H1 (cell line): ENCODE measurements at regions not wholly inside any gene's neighbourhood (a gene's known extent, or its start where the extent isn't known, plus 50 kb on each side); places are given as distances from the start of the nearest gene placed in this dataset.

Experiments used
- CTCF ChIA-PET: fragments of 300-600 bp; sonication (Branson Sonifier 250); formaldehyde crosslinking; loops from one replicate; lab custom pipeline; 2021; ENCODE audit not compliant: partially characterized antibody; lab: Charles Lee
- POLR2A ChIA-PET: fragments of 300-600 bp; sonication (Branson Sonifier 250); formaldehyde crosslinking; loops from one replicate; lab custom pipeline; 2021; ENCODE audit warnings: inconsistent platforms; ENCODE audit not compliant: partially characterized antibody; lab: Charles Lee
- DNase-seq, 2 experiments: peaks; one replicate each; pipeline versions ENCODE4 v3.0.0 to v3.0.0-alpha.2; 2010 to 2022; ENCODE audit warnings: low spot score in 2 of 2, low read depth in 1 of 2, mixed read lengths in 1 of 2
- FAIRE-seq: peaks from 2 replicates; lab custom pipeline; 2011; peaks lifted over from hg19 to GRCh38; lab: Jason Lieb, UNC
- H2AFZ ChIP-seq: 2 replicates; pipeline ENCODE4 v1.8.1; 2012; ENCODE audit warnings: low read length, inconsistent platforms
- H2AK5ac ChIP-seq: 2 replicates; pipeline ENCODE4 v1.6.1; 2013; ENCODE audit warnings: low read depth, low read length
- H2BK120ac ChIP-seq: replicated peaks from 2 replicates; pipeline ENCODE3; 2013; ENCODE audit warnings: low read depth, low read length, inconsistent platforms
- H2BK12ac ChIP-seq: 2 replicates; pipeline ENCODE4 v1.6.1; 2013; ENCODE audit warnings: low read depth, low read length
- H2BK15ac ChIP-seq: 2 replicates; pipeline ENCODE4 v1.6.1; 2013; ENCODE audit warnings: low read length
- H2BK20ac ChIP-seq: 2 replicates; pipeline ENCODE4 v1.6.1; 2013; ENCODE audit warnings: low read length
- H2BK5ac ChIP-seq: 2 replicates; pipeline ENCODE4 v1.6.1; 2013; ENCODE audit warnings: low read depth, low read length
- H3K14ac ChIP-seq: 2 replicates; pipeline ENCODE4 v1.6.1; 2013; ENCODE audit warnings: inconsistent platforms; ENCODE audit not compliant: insufficient read length
- H3K18ac ChIP-seq: 2 replicates; pipeline ENCODE4 v1.6.1; 2013; ENCODE audit warnings: low read length; ENCODE audit errors: extremely low read depth
- H3K23ac ChIP-seq: 2 replicates; pipeline ENCODE4 v1.6.1; 2013; ENCODE audit warnings: inconsistent platforms; ENCODE audit not compliant: insufficient read length
- H3K23me2 ChIP-seq: 2 replicates; pipeline ENCODE4 v1.6.1; 2013; ENCODE audit warnings: low read depth, low read length
- H3K27ac ChIP-seq: 2 replicates; pipeline ENCODE4 v1.6.1; 2011; ENCODE audit warnings: low read depth, low read length, inconsistent platforms
- H3K27me3 ChIP-seq, 4 experiments: replicated peaks in 1 of 4; 1 replicate in 1 of 4; 2 replicates in 3 of 4; pipeline versions ENCODE4 v1.6.1 to v1.8.1; 2011 to 2013; ENCODE audit warnings: low read length in 3 of 4, mild to moderate bottlenecking in 3 of 4, inconsistent platforms in 2 of 4, mixed read lengths in 2 of 4, moderate library complexity in 1 of 4; ENCODE audit not compliant: control insufficient read depth in 3 of 4, insufficient read depth in 3 of 4; ENCODE audit errors: extremely low read depth in 1 of 4
- H3K36me3 ChIP-seq, 4 experiments: 2 replicates each; pipeline versions ENCODE4 v1.6.1 to v1.8.1; 2011 to 2013; ENCODE audit warnings: mild to moderate bottlenecking in 4 of 4, low read length in 3 of 4, moderate library complexity in 2 of 4, control low read depth in 1 of 4, inconsistent platforms in 1 of 4; ENCODE audit not compliant: insufficient read depth in 4 of 4, control insufficient read depth in 2 of 4
- H3K4ac ChIP-seq: replicated peaks from 2 replicates; pipeline ENCODE3; 2013; ENCODE audit warnings: low read length, low read depth, mixed read lengths, inconsistent platforms; ENCODE audit not compliant: insufficient read length
- H3K4me1 ChIP-seq, 4 experiments: replicated peaks in 1 of 4; 1 replicate in 1 of 4; 2 replicates in 3 of 4; pipeline versions ENCODE4 v1.6.1 to v1.8.1; 2011 to 2013; ENCODE audit warnings: low read length in 3 of 4, inconsistent platforms in 2 of 4, mixed read lengths in 1 of 4; ENCODE audit not compliant: insufficient read depth in 4 of 4, control insufficient read depth in 3 of 4
- H3K4me2 ChIP-seq, 2 experiments: 2 replicates each; pipeline versions ENCODE4 v1.6.1 to v1.8.1; 2011 to 2013; ENCODE audit warnings: low read depth in 2 of 2, low read length in 2 of 2, control low read depth in 1 of 2, inconsistent platforms in 1 of 2, mild to moderate bottlenecking in 1 of 2; ENCODE audit not compliant: insufficient read depth in 1 of 2
- H3K4me3 ChIP-seq, 4 experiments: fragments of 200-600, 300-600 bp in 1 of 4; sonication (generic), shearing (Covaris generic), sonication (Bioruptor Twin) in 1 of 4; 2 replicates each; pipeline versions ENCODE4 v1.5.1 to v1.8.1; 2011 to 2016; ENCODE audit warnings: low read length in 4 of 4, low read depth in 3 of 4, control low read depth in 2 of 4, inconsistent platforms in 2 of 4, mild to moderate bottlenecking in 2 of 4, mixed read lengths in 1 of 4, moderate library complexity in 1 of 4; ENCODE audit not compliant: insufficient read depth in 2 of 4; ENCODE audit errors: extremely low read depth in 1 of 4
- H3K56ac ChIP-seq: replicated peaks from 2 replicates; pipeline ENCODE3; 2013; ENCODE audit warnings: low read depth, mild to moderate bottlenecking, mixed read lengths, low read length, inconsistent platforms; ENCODE audit not compliant: insufficient read length
- H3K79me1 ChIP-seq: 2 replicates; pipeline ENCODE4 v1.6.1; 2013; ENCODE audit warnings: low read depth, low read length, control low read depth
- H3K79me2 ChIP-seq, 2 experiments: 2 replicates each; pipeline versions ENCODE4 v1.6.1 to v1.8.1; 2012 to 2013; ENCODE audit warnings: low read length in 2 of 2, mild to moderate bottlenecking in 2 of 2, inconsistent platforms in 1 of 2; ENCODE audit not compliant: insufficient read depth in 2 of 2, control insufficient read depth in 1 of 2
- H3K9ac ChIP-seq, 4 experiments: replicated peaks in 1 of 4; 1 replicate in 1 of 4; 2 replicates in 3 of 4; pipeline versions ENCODE4 v1.6.1 to v1.8.1; 2011 to 2013; ENCODE audit warnings: low read depth in 3 of 4, low read length in 3 of 4, control low read depth in 2 of 4, mild to moderate bottlenecking in 2 of 4, moderate library complexity in 2 of 4, inconsistent platforms in 1 of 4; ENCODE audit errors: extremely low read depth in 1 of 4
- H3K9me3 ChIP-seq, 2 experiments: 2 replicates each; pipeline versions ENCODE4 v1.6.1 to v1.8.1; 2012 to 2013; ENCODE audit warnings: mild to moderate bottlenecking in 2 of 2, moderate library complexity in 2 of 2, control low read depth in 1 of 2, inconsistent platforms in 1 of 2, low read depth in 1 of 2, low read length in 1 of 2, mixed read lengths in 1 of 2; ENCODE audit not compliant: insufficient read depth in 2 of 2
- H4K20me1 ChIP-seq, 2 experiments: replicated peaks in 1 of 2; 2 replicates each; pipeline versions ENCODE3 to v1.8.1; 2011 to 2013; ENCODE audit warnings: inconsistent platforms in 2 of 2, low read length in 2 of 2, mild to moderate bottlenecking in 1 of 2; ENCODE audit not compliant: insufficient read depth in 2 of 2, control insufficient read depth in 1 of 2
- H4K5ac ChIP-seq: 2 replicates; pipeline ENCODE4 v1.6.1; 2013; ENCODE audit warnings: low read length, low read depth, mixed read lengths, inconsistent platforms; ENCODE audit not compliant: insufficient read length
- H4K8ac ChIP-seq: 2 replicates; pipeline ENCODE4 v1.8.0; 2013; ENCODE audit warnings: mild to moderate bottlenecking, moderate library complexity, low read length, inconsistent platforms; ENCODE audit not compliant: insufficient read depth; ENCODE audit errors: extremely low read depth
- H4K91ac ChIP-seq: replicated peaks from 2 replicates; pipeline ENCODE3; 2013; ENCODE audit warnings: low read length, mixed read lengths, inconsistent platforms; ENCODE audit not compliant: insufficient read length
- EP300 ChIP-seq, 2 experiments: IDR thresholded peaks; 1 replicate in 1 of 2; 2 replicates in 1 of 2; pipeline ENCODE4 v1.6.1; 2011 to 2012; ENCODE audit warnings: low read depth in 2 of 2, low read length in 2 of 2, mild to moderate bottlenecking in 2 of 2, borderline replicate concordance in 1 of 2, inconsistent platforms in 1 of 2, moderate library complexity in 1 of 2
- RNF2 ChIP-seq: fragments of 200-900, 300-1000 bp; sonication (generic); IDR thresholded peaks from 2 replicates; pipeline ENCODE4 v1.7.1; 2016; ENCODE audit warnings: borderline replicate concordance, low read depth, mild to moderate bottlenecking, antibody characterized with exemption, low read length; ENCODE audit not compliant: poor library complexity, severe bottlenecking; ENCODE audit errors: missing control alignments
- TEAD4 ChIP-seq: IDR thresholded peaks from 2 replicates; pipeline ENCODE4 v1.6.1; 2012; ENCODE audit warnings: low read depth, low read length, inconsistent platforms, mixed read lengths
- WGBS, 2 experiments: shearing (Covaris generic) in 1 of 2; methylation state at CpG; one replicate each; pipeline versions ENCODE4 v1.1.6 to v1.1.7; 2013 to 2015; ENCODE audit warnings: low lambda C conversion rate in 2 of 2, mixed read lengths in 2 of 2, inconsistent platforms in 1 of 2, low coverage in 1 of 2, missing lambda C conversion rate in 1 of 2; ENCODE audit not compliant: insufficient replicate concordance in 2 of 2, insufficient coverage in 1 of 2, insufficient read length in 1 of 2; ENCODE audit errors: extremely low coverage in 1 of 2, missing lambda C conversion rate in 1 of 2; 5-methylcytosine and 5-hydroxymethylcytosine counted together

GRCh38 chrX:5672099-5672498, 556.6 kb downstream of the NLGN4X start:
- no peak for DNase-seq
- Histone ChIP-seq H4K91ac (no peak overlapping the region), H3K27me3 (no peaks in the 10 kb centered on the region), H2BK5ac (no peak overlapping the region), H3K36me3 (peaks cover 0 to 3% (median 1%) of the 10 kb centered on the region in 4 experiments; a peak in 2 of 8 replicates), H2BK20ac (no peak overlapping the region), H2AK5ac (no peak overlapping the region), H3K23me2 (no peaks in the 10 kb centered on the region), H3K79me2 (no peaks in the 10 kb centered on the region), H2AFZ (no peak overlapping the region), H4K8ac (no peak overlapping the region), H3K18ac (no peak overlapping the region), H3K79me1 (no peaks in the 10 kb centered on the region), H3K4me2 (no peak overlapping the region), H3K56ac (no peak overlapping the region), H4K5ac (no peak overlapping the region), H4K20me1 (no peaks in the 10 kb centered on the region), H3K14ac (no peak overlapping the region), H3K4ac (no peak overlapping the region), H3K4me1 (0 out of 7 replicates have a peak, but pooled peaks cover 0 to under 1% (median 0%) of the 10 kb centered on the region in 4 experiments), H3K9me3 (no peaks in the 10 kb centered on the region), H2BK12ac (no peak overlapping the region), H2BK120ac (no peak overlapping the region), H2BK15ac (no peak overlapping the region), H3K27ac (no peak overlapping the region), H3K4me3 (no peak overlapping the region), H3K9ac (no peak overlapping the region), H3K23ac (no peak overlapping the region)
- ChIA-PET POLR2A (no interaction called here), CTCF (interaction anchor here (0.6 kb wide), 1 partner anchor 830 kb away, joined by 5 read pairs; no protein-coding TSS in a partner anchor)
- no peak for FAIRE-seq
- TF ChIP-seq RNF2 (no peak), EP300 (IDR thresholded peaks at IDR 0.05; ENCODE audit: borderline replicate concordance in 1 of 2, low read depth in 2 of 2, low read length in 2 of 2) (no peak), TEAD4 (no peak)
- WGBS, 2 experiments = 63% methylated on average over 1 of the region's 2 CpGs; no CpG with 5 or more reads in 1 of the 2 experiments
